Spleen (tissue), 7 donors: ENCODE measurements at regions not wholly inside any gene's neighbourhood (a gene's known extent, or its start where the extent isn't known, plus 50 kb on each side); places are given as distances from the start of the nearest gene placed in this dataset.

Source experiments
- POLR2A ChIP-seq, 3 donors: fragments of 450-650 bp; IDR thresholded peaks; one replicate each; pipeline ENCODE4 v1.5.1; 2017; ENCODE audit warnings: antibody characterized with exemption in 3 of 3, mild to moderate bottlenecking in 1 of 3
- TF ChIP-seq, protein P1 (sequence below), 11 experiments: fragments of 200-600 bp in 7 of 11; fragments of 450-650 bp in 4 of 11; sonication (generic) in 4 of 11; IDR thresholded peaks in 8 of 11; conservative IDR thresholded peaks in 3 of 11; 1 replicate in 7 of 11; 2 replicates in 4 of 11; pipeline versions ENCODE4 v1.4.0 to v1.8.0; 2016 to 2021; ENCODE audit warnings: antibody characterized with exemption in 11 of 11, inconsistent platforms in 4 of 11, mild to moderate bottlenecking in 1 of 11
- donor health status: DM: no; HTN: no; CAD: no; lungs with moderate emphysema.
- donor health status: DM: no; HTN: no; CAD: no.
- donor health status: DM: no; HTN: no; CAD: no.

- TF ChIP-seq, protein P1, sequence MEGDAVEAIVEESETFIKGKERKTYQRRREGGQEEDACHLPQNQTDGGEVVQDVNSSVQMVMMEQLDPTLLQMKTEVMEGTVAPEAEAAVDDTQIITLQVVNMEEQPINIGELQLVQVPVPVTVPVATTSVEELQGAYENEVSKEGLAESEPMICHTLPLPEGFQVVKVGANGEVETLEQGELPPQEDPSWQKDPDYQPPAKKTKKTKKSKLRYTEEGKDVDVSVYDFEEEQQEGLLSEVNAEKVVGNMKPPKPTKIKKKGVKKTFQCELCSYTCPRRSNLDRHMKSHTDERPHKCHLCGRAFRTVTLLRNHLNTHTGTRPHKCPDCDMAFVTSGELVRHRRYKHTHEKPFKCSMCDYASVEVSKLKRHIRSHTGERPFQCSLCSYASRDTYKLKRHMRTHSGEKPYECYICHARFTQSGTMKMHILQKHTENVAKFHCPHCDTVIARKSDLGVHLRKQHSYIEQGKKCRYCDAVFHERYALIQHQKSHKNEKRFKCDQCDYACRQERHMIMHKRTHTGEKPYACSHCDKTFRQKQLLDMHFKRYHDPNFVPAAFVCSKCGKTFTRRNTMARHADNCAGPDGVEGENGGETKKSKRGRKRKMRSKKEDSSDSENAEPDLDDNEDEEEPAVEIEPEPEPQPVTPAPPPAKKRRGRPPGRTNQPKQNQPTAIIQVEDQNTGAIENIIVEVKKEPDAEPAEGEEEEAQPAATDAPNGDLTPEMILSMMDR (IDR thresholded peaks at IDR 0.05 in 8 of 11, conservative IDR thresholded peaks at IDR 0.05 in 3 of 11): no peak
- no peak for TF ChIP-seq POLR2A (IDR thresholded peaks at IDR 0.05)
Observed at GRCh38 chr18:43692099-43692690, 414.9 kb upstream of the SYT4 start.
